ENCODE measurements at regions not wholly inside any gene's neighbourhood (a gene's known extent, or its start where the extent isn't known, plus 50 kb on each side); places are given as distances from the start of the nearest gene placed in this dataset.

DNA sequence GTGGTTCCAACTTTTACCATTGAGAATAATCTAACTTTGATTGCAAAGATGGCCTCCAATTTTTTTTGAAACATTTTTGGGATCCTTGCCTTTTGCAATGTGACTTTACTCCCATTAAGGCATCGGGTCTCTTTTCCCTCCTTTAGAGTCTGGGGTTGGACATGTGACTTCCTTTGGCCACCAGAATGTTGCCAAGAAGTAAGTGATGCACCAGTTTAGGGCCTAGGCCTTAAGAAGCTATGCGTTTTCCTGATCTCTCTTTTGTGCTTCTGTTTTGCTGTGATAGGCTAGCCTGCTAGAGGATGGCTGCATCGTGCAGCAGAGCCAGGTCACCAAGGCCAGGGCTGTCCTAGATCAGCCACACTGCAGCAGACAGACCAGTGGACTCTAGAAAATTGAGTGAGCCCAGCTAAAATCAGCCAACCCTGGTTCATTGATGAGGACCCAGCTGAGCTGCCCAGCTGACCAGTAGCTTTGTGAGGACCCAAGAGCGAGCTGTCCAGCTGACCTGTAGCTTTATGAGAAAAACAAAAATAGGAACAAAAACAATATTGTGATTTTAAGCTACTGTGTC lies 594.0 kb upstream of the JAG1 start:
- DNase-seq, result no peak

DNA sequence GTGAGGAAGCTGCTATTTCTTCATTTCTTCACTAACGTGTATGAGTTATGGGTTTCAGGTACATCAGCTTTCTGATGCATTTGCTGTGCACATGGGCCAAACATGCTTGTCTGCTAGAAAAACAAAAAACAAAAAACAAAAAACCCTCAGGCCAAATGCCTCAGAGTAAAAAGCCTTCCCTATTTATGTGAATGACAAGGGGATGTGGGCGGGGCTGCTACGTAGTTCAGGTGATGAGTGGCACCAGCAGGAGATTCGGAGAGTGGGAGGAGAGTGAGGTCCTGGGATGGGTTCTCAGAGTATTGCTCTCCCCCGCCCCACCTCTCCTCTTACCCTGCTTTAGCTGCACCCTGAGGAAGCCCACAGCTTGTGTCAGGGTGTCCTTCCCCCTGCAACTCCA lies 596.8 kb upstream of the JAG1 start:
- no peak for DNase-seq

DNA sequence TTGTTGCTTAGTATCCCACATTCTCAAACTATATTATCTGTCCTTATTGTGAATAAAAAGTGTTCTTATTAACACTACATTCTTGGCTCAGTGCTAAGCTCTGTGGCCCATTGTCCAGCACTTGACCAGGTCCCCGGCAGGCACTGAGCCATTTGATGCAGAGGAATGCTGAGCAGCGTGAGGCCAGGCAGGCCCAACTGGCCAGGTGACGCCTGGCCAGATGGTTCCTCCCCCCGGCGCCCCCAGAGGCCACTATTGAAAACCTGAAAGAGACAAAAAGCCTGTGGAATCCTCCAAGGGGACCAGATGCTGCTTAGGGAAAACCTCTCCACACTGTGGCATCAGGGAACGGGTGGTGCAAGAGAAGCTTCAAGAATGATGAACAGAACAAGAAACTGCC lies 597.5 kb upstream of the JAG1 start:
- DNase-seq, result peak; percentile 19

DNA sequence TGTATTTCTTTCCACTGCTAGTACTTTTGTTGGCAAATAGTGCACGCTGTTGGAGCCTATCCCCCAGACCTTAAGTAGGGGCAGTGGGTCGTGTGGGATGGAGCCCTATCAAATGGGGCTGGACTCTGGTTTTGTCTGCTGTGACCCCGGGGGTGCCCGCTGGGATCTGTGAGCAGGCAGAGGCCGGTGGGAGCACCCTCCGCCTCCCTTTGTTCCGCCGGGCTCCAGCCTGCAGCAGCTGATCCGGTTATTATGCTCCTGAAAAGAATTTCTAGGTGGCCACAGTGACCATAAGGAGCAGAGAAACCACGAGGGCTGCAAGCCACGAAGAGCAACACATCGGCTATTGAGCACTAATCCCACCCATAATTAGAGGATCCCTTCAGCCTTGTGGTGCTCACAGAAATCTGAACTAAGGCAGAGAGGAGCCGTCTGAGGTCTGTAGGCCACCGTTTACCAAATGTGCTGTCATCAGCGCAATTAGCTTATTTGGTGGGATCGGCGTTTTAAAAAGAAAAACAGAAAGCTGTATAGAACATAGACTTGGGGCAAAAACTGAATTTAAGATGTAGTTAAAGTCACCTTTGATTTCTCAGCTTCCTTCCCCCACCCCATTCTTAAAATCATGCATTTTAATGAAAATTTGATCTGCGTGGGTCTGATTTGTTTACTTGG lies 598.3 kb upstream of the JAG1 start:
- no peak for DNase-seq

DNA sequence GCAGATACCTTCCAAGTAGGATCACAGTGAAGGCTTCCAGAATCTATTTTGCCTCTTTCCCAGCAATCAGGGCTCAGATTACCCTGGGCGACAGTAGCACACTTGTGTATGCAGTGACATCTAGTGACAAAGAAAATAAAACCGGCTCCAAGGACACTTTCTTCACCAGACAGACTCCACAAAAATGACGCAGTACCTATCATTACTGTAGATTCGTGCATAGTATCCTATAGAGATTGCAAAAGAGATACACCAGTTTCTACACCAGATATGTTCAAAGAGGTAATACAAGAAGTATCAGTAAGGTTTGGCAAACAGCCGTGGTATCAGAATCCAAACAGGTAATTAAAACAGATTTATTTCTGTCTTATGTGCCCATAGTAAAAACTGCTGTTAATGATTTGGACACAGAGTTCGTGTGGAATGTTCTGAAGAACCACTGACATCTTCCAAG lies 600.4 kb upstream of the JAG1 start:
- peak; percentile 49 for DNase-seq

DNA sequence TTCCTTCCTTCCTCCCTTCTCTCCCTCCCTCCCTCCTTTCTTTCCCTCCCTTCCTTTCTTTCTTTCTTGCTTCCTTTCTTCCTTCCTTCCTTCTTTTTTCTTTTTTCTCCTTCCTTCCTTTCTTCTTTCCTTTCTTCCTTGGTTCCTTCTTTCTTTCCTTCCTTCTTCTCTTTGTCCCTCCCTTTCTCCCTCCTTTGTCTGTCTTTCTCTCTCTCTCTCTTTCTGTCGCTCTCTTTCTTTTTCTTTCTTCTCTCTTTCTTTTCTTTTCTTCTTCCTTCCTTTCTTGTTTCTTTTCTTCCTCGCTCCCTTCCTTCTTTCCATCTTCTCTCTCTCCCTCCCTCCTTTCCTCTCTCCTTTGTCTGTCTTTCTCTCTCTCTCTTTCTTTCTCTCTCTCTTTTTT lies 601.9 kb upstream of the JAG1 start:
- DNase-seq, result no peak

DNA sequence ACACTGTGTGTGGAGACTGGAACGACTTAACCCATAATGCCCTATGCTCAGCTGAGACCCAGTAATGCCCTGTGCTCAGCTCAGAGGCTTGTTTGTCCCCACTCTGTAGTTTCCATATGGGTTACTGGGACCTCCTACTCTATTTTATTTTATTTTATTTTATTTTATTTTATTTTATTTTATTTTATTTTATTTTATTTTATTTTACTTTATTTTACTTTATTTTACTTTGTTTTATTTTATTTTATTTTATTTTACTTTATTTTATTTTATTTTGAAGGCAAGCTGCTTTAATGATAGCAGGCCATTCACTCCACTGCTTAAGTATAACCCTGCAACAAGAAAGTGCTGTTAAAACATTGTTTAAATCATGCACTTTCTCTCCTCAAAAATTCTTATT lies 603.4 kb upstream of the JAG1 start:
- DNase-seq, result no peak

DNA sequence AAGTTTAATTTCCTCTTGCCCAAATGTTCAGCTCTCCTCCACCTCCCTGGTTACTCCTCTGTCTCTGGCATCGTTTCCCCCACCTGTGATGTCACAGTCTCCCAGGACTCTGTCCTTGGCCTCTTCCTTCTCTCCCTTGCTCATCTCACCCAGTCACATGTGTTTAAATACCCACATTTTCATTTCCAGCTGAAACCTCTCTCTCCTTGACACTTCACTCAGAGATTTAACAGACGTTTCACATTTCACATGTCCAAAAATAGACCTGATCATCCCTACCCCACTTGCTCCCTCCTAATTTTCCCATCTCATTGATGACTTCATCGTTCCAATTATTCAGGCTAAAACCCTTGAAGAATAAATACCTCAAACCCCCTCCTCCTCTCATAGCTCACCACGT lies 604.1 kb upstream of the JAG1 start:
- DNase-seq, result no peak

DNA sequence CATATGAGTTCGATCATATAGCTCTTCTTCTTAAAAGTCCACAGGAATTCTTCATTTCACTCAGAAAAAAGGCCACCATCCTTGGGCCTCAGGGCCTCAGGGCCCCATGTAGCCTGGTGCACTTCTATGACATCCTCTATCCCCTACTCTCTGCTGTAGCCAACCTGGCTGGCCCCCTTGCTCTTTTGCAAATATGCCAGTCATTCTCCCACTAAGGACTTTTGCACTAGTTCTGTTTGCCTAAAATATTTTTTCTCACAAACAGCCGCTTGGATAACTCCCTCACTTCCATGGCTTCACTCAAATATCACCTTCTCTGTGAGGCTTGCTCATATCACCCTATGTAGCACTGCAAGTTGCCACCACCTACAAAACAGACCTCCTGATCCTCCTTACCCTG lies 604.7 kb upstream of the JAG1 start:
- no peak for DNase-seq

DNA sequence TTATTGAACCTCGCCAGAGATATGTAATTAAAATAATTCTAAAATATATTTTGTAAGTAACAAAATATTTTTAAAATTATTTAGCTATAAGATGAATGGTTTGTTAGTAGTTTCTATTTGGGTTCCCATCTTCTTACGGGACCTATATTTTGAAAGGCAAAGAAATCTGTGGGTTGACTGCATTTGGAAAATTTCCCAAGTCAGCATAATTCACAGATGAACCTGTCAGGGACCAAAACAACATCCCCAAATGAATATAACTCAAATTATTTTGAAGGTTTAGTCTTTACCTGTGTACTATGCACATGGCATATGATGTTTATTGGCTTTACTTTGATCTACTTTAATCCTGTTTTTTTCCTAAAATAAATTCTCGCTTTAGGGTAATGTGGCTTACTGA lies 607.4 kb upstream of the JAG1 start:
- DNase-seq, result no peak

DNA sequence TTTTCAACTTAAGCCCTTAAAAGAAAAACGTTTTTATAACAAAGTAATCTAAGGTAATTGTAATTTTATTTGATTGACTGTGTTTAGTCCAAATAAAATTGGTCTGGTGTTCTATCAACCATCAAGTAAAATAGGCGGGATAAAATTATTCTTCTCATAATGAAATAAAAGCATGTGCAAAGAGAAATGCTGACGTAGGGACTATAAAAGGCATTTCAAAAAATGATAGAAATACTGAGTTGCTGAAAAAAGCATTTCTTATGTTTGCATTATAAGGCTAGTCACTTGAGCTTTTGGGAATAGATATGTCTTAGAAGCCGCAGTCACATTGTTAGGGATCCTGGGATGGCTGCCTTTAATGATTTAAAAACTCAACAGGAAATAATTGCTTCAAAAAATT lies 608.0 kb upstream of the JAG1 start:
- DNase-seq, result no peak

DNA sequence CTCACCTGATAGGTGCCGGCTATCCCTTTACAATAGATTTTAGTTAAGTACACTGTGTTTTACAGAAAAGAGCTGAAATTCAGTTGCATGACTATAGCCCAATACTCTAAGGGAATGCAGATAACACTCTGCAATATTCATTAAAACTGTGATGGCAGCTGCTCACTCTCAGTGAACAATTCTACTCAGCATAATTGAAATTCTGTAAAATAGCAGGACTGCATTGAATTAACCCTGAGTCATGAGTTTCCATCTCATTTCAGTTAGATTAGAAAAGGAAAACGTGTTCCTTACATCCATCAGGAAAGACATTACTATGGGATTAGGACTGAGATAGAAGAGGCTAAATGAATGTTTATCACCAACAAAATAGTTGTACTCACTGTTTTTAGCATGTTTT lies 613.3 kb upstream of the JAG1 start:
- no peak for DNase-seq

DNA sequence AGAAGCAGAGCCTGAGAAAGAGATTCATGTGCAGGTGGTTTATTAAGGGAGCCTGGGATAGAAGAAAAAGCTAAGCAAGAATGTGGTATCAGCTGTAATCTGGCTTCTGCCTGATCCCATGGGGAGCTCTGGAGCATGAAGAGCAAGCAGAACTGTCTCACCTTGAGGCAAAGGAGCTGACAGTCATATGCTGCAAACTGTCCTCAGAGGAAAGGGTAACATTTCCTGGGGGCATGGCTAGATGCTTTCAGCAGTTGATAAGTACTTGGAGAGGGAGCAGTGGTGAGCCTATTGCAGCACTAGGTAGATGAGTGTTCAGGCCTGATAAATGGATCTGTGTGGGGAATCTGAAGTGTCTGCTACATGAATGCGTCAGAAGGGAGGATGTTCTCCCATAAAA lies 621.5 kb upstream of the BTBD3 start:
- DNase-seq, result no peak

DNA sequence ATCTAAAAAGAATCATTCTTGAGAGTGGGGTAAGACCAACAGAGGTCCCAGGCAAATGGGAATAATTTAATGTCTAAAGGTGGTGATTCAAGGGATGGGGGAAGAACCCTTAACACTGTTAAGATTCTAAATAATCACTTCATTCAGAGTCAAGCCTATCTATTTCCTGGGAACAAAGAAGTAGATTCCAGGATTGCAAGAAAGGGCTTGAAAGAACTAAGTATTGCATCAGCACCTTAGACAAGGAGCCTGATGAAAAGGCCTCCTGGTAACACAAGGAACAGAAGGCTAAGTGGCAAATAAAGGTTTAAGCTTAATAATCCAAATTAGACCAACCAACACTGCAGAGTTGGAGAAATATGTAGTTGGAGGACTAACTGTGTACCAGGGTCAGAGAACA lies 620.7 kb upstream of the BTBD3 start:
- DNase-seq, result no peak

DNA sequence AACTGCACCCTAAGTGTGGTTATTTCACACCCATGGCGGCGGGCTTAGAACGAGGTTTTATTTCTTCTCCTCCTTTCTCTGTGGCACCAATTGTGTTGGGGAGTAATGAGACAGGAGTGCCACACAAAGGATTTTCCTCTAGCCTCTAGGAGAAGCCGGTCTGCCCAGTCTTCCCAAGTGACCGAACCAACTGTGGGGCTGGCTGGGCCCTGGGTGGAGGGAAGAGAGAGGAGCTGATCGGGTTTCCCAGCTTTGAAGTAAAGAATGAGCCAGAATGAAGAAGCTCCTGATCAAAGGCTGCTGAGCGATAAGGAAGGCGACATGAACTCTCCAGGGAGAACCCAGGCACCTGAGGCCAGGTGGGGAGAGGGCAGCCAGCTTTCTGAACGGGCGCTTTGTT lies 616.0 kb upstream of the BTBD3 start:
- DNase-seq, result no peak

DNA sequence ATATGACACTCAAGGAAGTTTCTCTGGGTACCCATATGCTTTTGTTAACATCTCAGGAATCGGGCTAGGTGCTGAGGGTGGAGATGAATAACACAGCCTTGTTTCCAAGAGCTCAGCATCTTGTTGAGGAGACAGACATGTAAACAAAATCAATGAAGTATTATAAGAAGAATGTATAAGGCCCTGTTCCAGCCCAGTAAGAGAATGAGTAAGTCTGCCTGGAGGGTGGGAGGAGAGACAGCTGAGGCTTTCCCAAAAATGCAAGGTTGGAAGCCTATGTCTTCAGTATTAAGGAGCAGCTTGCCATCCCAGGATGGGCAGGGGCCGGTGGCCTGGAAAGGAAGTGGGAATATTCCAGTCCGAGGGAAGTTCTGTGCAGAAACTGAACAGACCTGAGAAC lies 615.3 kb upstream of the BTBD3 start:
- DNase-seq, result no peak

DNA sequence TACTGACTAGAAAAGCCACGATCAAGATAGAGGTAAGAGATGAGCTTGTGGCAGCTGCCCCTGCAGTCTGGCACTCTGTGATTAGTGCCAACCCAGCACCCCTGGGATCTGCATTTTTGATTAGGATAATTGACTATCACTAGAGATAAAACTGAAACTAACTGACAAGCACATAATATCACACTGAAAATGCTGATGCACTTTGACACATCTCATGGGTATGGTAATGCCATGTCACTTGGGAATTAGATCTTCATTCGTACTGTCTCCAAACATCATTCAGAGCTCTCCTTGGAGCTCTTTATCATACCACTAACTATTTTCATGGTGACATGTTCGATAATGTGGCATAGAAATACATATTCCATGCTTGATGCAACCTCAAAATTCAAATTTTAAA lies 612.9 kb upstream of the BTBD3 start:
- DNase-seq, result no peak

DNA sequence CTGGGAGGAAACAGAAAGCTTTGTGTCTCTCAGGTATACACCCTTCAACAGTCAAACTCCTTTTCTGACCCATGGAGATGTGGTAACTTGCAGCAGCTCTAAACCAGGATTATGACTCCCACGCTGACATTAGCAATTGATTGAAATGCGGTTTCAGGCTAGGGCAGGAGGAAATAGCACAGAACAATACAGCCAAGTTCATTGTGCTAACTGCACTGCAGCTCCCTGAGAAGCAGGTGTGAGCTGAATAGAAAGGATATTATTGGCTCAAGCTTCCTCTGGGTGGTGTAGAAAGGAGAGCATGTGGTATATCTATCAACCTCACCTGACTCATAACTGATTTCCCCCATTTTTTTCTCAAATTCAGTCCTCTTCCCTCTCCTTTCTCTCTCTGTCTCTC lies 612.3 kb upstream of the BTBD3 start:
- no peak for DNase-seq

DNA sequence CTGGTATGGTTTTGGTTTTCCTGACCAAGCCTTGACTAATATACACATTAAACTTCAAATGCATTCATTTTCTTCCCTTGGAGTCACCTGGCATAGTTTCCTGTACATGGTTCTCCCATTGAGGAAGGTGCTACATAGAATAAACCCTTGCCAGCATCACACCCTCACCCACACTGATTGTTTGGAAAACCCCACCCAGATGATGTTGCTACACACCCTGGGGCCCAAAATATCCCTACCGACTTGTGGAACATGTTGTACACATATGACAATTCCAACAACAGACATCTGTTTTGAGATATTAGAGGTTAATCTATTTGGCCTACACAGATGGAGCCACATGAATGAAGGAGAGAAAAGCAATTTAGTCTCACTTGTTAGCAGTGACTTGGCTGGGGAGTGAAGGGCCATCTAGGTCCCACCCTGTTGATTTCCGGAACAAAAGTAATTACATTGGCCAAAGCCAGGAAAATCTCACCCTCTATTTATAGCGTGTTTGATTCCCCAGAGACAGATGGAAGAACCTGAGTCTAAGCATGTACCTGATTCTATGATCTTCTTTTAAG lies 606.0 kb upstream of the BTBD3 start:
- no peak for DNase-seq

DNA sequence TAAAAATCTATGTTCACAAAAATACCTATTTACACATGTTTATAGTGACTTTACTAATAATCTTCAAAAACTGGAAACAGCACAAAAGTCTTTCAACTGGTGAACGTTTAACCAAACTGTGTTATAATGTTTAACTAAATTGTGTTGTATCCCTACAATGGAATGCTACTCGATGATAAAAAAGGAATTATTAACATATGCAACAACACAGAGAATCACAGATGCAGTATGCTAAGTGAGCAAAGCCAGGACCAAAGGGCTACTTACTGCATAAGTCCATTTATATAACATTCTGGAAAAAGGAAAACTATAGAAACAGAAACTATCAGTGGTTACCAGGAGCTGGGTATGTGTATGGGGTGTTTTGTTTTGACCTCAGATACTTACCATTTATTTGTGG lies 602.2 kb upstream of the BTBD3 start:
- DNase-seq, result no peak

DNA sequence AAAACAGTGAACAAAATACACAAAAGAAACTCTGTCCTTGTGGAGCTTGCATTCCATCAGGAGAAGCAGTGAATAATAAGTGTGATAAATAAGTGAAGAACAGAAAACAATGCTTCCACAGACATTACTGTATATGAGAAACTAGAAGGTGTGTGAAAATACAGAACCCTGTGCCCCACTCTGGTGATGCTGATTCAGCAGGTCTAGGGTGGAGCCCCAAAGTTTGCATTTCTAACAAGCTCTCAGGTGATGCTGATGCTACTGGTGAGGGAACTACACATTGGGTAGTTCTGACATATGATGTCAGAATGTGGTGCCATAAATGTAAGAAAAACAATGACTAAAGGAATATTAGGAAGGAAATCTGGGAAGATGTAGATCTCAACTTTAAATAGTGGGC lies 601.4 kb upstream of the BTBD3 start:
- DNase-seq, result no peak

DNA sequence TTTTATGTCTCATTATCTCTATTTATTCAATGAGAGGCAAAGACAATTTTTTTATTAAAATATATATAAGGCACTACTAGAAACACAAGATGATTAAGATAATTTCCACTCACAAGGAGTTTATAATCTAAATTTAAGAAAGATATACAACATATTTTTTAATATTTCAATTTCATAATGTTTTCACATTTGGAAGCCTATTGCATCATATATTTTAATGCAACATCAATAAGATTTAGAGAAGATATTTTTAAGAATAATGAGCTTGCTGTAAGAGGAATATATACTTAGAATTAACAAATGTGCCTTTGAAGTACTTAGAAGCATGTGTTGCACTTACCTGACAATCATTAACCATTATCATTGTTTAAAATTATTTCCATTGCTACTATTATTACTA lies 597.7 kb upstream of the BTBD3 start:
- DNase-seq, result no peak

DNA sequence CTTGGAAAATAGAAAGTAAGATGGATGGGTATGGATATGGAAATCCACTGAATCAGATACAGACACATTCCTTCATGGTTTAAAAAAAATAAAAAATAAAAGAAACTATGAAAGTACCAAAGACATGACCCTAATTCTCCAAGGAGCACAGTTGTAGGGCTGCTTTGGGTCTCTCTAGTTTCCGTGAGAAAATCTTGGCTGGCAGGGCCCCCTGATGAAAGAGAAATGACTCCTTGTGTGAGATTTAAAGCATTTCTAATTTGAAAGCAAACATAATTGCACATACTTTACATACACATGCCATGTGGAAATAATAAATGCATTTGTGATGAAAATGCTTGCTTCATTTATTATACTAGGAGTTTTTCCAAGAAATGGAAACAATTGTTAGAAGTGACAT lies 593.9 kb upstream of the BTBD3 start:
- DNase-seq, result no peak

DNA sequence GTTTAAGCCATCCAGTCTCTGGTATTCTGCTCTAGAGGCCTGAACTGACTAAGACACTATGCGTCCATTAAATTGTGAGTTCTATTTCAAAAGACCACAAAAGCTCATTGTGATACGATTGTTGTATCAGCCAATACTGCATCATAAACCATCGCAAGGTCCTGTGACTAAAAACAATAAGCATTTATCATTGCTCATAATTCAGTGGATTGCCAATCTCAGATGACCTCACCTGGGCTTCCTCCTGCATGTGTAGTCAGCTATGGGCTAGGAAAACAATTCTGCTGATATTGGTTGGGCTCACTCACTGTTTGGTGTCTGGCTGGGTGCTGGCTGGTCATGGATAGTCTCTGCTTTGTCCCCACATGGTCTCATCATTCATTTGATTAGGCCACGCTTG lies 592.7 kb upstream of the BTBD3 start:
- no peak for DNase-seq

DNA sequence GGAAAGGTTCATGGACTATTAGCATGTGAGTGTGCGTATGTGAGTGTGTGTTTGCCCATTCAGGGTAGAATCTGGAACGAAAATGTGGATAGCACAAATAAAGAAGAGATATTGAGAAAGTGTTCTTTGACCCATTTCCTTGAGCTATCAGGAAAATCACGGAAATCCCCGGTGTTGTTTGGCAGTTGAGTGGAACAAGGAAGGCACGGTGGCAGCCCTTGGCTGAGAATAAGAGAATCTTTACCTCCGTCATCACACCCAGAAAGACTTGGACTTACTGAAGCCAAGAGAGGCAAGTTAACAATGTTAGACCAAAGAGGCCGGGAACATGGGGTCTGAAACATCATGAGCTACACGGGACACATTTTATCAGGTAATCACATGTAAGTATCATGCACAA lies 588.9 kb upstream of the BTBD3 start:
- no peak for DNase-seq
